ENCODE measurements at regions not wholly inside any gene's neighbourhood (a gene's known extent, or its start where the extent isn't known, plus 50 kb on each side); places are given as distances from the start of the nearest gene placed in this dataset.

DNA sequence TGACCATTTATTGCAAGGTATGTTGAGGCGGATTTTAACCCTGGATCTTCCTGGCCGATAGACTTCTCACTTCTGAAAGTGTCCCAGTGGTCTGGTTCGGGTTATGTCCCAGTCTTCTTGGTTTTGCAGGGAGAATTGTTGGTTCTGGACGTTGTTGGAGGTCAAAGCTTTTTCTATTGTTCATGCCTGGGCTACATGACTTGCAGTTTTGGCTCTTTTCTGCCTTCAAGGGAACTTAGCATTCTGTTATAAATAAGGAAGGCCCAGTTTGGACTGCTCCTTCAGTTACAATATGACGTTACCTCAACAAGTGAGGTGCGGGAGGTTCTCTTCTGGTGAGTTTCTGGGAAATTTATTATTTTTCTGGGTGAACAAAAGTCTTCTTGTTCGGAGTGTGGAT lies 614.3 kb downstream of the DIPK2A start:
- TF ChIP-seq, protein P1, sequence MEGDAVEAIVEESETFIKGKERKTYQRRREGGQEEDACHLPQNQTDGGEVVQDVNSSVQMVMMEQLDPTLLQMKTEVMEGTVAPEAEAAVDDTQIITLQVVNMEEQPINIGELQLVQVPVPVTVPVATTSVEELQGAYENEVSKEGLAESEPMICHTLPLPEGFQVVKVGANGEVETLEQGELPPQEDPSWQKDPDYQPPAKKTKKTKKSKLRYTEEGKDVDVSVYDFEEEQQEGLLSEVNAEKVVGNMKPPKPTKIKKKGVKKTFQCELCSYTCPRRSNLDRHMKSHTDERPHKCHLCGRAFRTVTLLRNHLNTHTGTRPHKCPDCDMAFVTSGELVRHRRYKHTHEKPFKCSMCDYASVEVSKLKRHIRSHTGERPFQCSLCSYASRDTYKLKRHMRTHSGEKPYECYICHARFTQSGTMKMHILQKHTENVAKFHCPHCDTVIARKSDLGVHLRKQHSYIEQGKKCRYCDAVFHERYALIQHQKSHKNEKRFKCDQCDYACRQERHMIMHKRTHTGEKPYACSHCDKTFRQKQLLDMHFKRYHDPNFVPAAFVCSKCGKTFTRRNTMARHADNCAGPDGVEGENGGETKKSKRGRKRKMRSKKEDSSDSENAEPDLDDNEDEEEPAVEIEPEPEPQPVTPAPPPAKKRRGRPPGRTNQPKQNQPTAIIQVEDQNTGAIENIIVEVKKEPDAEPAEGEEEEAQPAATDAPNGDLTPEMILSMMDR (IDR thresholded peaks at IDR 0.05): no peak
- no peak for TF ChIP-seq POLR2A (IDR thresholded peaks at IDR 0.05)

Data from lower leg skin (tissue), 3 donors.